ENCODE measurements at regions not wholly inside any gene's neighbourhood (a gene's known extent, or its start where the extent isn't known, plus 50 kb on each side); places are given as distances from the start of the nearest gene placed in this dataset.

DNA sequence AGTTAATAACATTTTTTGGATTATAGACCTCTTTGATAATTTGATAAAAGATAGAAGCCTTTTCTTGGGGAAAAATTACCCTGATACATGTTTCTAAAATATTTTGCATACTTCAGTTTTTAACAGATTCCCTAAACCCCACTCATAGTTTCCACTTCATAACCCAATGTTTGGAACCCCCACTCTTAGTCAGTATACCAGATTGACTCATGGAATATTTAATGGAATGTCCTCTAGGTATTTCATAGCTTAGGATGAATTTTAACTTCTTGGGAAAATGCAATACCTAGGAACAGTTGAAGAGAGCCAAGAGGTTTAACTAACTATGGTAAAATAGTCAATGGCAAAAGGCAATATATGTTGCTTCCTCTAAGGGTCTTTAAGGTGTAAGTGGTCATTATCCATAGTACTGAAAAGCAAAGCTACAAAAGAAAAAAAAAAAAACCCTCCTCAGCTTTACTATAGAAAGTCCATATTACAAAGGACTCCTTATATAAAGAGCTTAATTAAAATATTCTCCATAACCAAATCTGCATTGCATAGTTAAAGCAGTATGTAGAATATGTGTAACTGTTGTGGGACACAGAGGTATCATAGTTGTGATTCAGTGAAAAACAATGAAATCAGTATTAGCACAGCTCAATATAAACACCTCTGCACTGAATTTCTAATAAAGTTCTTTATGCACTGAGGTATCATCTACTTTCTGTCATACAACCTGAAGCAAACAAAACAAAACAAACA lies 159.9 kb downstream of the PCDH7 start:
- no peak for DNase-seq

DNA sequence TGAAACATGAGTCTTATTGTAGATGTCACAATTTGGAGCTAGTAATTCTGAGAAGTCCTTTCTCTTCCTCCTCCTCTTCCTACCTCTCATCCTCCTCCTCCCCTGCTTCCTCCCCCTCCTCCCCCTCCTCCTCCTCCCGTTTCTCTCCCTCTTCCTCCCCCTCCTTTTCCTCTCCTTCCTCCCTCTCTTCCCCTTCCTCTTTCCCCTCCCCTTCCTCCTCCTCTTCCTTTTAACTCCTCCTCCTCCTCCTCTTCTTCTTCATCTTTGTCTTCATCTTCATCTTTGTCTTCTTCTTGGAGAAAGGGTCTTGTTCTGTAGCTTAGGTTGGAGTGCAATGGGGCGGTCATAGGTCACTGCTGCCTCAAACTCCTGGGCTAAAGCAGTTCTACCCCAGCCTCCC lies 161.8 kb downstream of the PCDH7 start:
- DNase-seq: no peak

DNA sequence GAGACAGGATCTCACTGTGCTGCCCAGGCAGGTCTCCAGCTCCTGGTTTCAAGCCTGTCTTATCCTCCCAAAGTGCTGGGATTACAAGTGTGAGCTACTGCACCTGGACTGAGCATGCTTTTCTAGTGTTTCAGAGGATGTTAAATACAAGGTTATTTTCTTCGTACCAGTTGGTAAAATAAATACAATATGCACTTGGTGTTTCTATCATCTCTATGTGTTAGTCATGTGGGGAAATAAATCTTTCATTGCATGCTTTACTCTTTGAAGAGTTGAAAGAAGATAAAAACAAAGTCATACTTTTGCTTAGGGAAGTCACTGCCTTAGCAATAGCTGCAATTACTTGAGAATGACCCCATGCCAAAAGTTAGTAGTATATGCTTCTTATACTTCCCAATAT lies 162.3 kb downstream of the PCDH7 start:
- no peak for DNase-seq

DNA sequence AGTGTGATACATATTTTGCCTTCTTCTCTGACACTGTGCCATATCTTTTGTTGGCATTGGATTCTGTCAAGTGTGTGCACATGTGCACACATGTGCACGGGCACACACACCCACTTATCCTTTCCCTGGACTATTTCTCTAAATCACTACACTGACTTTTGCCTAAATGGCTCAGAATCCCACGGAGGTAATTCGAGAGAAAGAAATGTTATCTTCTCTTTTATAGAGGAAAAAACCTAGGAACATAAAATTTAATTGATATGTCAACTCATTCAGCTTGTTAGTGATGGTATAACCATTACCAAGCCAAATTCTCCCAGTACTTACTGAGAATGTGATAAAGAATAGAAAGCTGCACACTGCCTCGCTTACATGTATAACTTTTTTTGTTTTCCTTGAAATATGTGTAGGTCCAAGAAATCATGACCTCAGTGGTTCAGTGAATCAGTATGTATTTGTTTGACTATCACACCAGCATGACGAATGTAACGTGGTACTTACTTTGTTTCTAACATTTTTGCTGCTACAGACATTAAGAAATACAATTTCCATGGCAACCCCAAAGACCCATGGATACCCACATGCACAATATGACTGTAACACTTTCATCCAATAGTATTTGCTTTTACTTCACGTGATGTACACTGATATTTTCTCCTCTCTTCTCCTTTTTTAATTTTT lies 163.0 kb downstream of the PCDH7 start:
- no peak for DNase-seq

DNA sequence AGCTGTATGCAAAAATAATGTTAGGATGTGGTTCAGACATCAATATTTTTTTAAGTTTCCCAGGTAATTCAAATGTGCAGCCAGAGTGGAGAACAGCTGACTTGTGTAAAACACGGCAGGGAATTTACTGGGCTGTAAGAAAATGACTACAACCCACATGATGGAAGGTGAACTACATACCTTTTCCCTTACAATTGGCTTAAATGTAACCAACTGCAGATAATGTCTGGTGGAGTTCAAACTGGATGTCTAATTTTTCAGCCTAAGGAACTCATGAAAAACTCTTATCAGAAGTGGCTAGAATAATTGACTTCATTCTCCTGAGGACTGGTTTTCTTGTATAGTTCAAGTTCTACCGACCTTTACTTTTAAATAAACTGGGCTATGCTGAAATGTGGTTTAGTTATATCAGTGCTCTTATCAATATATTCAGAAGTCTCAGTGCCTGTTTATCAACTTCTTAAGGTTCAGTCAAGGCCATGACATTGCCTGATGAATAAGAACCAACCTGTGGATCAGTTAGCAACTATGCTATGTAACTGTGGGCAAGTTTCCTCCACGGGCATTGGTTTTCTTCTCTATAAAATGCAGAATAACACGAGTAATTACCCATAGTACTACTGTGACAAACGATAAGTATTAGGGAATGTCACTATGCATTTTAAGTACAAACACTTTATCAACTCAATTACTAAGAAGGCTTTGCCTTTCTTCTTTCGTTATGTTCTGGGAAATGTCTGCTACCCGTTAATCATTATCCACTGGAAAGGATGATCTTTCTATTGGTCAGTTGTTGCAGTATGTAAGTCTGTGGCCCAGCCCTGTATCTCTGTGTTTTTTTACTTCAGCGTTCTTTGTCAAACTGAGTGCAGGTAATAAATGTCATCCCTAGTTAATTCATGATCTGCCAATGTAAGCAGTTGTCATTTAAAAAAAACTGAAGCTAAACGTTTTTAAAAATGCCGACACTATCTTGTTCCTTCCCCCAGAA lies 181.6 kb downstream of the PCDH7 start:
- DNase-seq: no peak

DNA sequence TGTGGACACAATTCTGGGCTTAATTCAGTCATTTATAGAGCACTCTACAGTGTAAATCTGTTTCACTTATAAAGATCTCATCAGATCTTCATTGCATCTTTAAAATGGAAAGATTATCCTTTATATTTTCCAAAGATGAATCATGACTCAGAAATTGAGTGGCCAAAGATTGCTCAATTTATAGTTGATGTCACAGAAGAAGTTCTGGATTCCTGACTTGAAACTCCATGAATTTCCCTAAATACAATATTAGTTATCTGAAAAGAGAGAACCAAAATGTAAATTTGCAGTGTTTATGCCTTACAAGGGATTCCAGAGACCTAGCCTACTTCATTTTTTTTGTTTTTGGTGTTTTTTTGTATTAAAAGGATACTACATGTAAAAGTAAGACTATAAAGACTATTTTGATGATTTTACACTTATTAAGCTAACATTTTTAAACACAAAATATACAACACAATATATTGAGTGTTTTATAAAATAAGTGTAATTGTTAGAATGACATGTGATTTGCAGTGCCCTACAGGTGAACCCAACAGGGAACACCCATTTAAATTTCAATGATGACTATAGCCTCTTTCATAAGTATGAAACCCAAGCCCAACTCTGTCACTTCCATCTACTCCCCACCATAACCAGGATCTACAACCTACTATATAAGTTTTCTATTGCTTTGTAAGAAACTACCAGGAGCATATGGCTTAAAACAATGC lies 183.5 kb downstream of the PCDH7 start:
- DNase-seq: no peak

DNA sequence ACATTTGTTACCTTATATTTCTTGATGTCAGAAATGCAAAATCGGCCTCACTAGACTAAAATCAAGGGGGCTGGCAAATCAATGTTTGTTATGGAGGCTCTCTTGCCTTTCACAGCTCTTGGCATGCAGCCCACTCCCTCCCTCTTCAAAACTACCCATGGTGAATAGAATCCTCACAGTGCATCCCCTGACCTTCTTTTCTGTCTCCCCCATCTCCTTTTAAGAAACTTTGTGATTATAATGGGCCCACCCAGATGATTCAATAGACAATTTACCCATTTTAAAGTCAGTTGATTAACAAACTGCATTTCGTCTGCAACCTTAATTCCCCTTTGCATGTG lies 184.0 kb downstream of the PCDH7 start:
- DNase-seq: no peak

DNA sequence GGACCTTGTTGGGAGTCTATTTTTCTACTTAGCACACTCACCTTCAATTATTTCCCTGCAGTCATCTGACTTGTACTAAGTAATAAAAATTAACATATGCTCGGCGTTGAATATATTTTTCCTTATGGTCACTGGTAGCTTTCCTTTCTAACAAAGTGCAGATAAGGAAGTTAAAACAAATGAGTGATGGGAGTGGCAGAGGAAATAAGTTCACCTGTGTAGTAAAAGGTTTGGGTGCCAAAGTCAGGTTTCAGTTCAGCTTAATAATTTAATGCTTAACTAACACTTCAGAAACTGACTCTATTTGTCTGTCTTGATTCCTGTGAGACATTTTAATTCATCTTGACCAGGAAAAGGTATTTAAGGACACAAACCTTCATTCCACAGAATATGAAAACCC lies 184.4 kb downstream of the PCDH7 start:
- no peak for DNase-seq

DNA sequence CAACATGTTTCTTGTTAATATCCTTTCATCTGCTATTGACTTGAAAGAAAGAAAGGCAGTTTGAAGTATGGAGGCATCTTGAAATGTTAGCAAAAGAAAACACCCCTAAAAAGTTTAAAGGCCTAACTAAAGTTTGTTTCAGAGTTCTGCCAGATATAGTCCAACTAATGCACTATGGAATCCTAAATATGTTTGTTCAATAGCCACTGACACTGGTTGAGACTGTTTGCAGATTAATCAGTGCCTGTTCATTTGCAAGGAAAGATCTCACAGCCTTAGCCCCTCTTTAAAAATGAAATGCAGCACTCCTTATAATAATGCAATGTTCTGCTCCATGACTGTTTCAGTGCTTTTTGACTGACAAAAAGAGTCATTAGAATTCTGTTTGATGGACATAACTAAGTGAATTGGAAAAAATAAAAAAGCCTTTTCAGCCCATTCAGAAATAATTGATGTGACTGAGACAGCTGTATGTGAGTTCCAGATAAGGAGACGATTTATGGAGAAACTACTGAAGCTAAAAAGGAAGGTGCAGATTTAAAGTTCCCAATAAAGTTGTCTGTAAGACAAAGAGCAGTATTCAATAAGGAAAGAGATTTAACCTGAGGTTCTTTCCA lies 192.0 kb downstream of the PCDH7 start:
- no peak for DNase-seq

DNA sequence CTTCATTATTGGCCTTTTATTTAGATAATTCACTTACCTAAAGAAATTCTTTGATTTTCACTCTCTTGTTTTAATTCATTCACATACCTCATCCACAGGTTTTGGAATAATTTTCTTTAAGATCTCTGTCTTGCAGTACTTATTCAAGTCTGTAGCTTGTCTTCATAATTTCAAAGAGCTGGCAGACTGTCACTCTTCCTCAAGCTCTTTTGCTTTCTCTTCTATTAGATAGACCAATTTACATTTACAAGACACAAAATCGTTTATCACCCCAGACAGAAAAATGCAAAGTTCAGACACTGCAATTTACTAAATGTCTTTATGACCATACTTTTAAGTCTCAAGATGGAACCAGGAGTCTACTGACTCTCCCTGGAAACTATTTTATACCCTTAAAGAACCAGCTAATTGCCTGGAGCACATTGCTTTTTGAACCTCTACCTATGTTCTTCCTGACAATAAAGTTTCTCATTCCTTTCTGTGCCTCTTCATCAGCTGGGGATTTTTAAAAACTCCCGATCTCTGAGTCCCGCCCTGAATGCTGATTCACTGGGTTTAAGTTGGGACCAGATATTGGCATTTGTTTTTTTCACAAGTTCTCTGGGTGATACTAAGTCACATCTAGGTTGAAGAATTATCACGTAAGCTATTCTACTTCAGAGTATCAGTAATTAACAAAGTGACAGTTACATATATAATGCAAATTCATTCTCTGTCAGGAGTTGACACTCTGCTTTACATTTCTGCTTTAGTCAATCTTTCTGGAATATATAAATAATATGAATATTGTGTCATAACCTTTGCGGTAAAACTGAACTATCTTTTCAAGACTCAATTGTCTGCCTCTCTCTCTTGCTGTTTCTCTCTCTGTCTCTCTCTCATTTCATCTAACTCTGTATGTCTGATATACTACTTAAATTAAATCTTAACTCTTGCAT lies 196.4 kb downstream of the PCDH7 start:
- DNase-seq: no peak

DNA sequence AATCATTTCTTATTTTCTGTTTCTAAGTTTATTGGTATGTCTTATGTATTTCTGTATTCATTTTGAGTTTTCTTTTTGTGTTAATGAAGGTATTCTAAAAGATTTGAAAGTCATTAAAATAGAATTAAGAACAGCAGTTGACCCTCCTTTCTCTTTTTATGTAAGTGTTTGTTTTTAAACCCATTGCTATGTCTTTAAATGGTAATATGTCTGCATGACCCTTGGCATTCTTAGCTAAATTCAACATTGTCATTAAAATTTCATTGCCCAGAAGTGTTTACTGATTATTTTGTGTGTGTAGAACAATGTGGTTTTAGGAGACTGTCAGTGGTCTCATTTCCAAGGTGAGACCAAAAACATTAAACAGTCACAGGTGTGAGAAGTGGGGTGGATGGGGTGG lies 197.8 kb downstream of the PCDH7 start:
- no peak for DNase-seq

DNA sequence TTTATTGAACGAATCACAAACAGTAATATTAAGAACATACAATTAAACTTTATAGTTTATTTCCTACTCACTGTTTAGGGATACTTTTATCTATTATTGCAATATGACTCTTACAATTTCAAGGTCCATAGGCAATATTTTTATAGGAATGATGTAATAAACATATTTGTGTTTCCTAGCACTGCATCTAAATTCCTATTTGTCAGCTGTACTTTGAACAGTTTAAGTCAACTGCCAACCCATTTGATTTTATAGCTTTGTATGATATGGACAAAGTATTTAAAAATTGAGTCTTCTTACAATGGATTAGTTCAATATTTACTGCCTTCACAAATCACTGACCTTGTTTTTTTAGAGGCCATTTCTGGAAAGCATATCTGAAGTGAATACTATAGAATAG lies 199.3 kb downstream of the PCDH7 start:
- DNase-seq: no peak

DNA sequence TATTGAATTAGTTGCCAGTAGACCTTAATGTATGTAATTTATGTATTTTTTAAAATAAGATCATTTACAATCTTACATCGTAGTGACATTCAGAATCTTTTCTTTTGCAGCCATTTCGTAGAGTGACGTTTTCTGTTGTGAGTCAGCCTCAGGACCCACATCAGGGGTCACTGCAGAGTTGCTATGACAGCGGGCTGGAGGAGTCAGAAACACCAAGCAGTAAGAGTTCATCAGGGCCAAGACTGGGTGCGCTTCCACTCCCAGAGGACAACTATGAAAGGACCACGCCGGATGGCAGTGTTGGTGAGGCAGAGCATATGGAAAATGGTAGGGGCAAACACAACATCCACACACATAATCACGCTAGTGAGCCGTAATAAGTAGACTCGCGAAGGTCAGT lies 199.9 kb downstream of the PCDH7 start:
- DNase-seq: no peak

DNA sequence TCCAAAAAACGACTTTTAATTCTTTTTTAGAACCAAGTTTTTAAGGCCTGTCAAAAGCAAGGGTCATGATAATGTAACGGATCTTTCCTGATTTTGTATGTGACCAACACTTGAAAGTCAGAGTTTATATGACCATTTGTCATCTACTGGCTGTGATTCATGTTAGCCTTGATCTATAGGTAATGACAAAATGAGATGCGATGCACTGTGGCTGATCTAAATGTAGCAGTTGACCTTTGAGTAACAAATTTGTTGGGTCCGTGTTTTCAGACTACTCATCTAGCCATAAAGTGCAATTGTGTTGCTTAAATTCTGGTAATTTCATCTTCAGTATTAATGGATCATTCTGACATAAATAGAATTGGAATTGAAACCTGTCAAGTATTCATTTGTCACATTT lies 202.5 kb downstream of the PCDH7 start:
- no peak for DNase-seq

DNA sequence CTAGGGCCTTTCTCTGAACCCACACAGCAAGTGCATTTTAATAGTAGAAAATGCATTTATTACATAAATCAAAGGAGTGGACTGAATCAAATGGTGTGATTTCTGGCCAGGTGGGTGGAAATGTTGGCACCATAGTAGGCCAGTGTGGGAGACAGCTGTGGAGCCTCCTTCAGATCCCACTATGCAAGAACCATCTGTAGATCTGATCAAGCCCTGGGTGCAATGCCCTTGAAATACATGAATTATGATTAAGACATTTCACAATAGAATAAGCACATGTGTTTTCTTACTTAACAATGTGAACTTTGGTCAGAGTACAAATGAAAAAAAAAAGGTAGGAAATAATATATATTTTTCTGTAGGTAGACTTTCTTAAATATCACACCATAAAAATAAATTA lies 204.3 kb downstream of the PCDH7 start:
- no peak for DNase-seq

DNA sequence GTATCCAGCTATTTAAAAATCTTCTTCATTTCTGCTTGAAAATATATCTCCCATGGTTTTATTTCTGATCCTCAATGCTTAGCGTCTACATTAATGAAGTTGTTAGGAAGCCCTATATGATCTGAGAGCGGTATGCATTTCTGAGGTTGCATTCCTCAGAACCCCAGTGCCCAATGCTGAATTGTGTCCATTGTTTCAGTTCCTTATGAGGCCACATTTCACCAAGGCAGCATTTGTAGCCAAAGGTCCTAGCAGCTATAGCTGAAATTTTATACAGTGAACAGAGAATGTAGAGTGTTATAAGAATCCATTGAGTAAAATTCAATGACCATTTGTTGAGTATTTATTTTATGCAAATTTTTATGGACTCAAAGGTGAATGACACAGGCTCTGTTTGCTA lies 209.5 kb downstream of the PCDH7 start:
- no peak for DNase-seq

DNA sequence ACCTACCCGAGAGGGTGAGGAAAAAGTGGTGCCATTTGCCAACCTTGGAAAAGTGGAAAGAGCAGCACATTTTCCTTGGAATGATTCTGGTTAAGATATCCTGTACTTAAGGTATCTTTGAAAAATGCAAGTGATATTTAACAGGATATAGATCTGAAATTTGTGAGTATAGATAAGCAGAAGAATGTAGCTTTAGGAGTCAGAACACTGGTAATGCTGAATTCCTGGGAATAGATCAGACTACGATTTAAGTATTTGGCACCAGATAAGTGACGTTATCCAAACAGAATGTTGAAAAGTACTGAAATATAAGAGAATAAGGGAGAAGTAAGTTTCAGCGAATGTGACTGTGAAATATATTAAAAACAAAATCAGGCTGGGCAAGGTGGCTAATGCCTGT lies 210.1 kb downstream of the PCDH7 start:
- no peak for DNase-seq

DNA sequence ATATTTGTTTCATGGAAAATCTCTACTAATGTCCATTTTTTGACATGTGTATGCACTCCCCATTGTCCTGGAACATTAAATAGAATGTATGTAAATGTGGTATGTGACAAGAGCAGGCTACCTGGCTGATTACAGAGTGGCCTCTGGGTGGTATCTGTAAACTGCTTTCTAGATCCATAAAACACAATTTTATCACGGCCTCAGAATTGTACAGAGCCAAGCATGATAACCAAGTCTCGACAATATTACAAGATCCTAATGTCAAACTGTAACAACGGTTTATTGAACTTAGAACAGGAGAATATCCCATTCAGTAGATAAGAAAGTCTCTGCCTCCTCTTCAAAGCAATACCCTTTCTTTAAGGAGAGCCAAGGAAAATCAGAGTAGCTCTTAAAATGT lies 212.4 kb downstream of the PCDH7 start:
- no peak for DNase-seq

DNA sequence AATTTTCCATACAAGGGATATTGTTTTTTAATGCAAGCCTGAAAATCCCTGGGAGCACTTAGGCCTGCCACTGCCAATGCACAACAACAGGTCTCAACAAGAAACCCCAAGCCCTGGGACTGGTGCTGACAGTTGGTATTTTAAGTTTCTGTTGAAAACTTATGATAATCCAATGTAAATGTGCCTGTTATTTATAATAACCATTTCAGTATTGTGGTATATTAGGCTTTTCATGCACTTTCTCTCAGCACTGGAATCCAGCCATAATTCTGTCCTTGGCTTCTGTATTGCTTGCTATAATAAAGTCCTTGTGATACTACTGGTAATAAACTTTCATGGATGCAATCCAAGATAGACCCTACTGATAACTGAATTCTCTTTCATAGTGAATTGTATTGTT lies 218.9 kb downstream of the PCDH7 start:
- DNase-seq: no peak

DNA sequence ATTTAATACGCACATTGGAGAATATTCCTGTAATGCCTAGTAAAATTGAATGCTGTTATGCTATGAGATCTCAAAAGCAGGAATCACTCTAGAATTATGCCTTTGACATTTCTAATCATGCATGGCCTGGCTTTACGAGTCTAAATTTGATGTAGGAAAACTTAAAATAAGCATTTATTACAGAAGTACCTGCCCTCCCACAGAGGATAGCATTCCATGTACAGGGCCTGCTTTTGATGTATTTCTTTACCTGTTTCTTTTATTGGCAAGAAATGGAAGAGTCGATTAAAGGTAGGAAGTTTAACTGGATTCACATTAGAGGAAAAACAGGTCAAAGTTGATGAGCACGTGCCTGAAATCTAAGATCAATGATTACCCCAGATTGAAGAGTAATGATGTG lies 219.5 kb downstream of the PCDH7 start:
- DNase-seq: no peak

DNA sequence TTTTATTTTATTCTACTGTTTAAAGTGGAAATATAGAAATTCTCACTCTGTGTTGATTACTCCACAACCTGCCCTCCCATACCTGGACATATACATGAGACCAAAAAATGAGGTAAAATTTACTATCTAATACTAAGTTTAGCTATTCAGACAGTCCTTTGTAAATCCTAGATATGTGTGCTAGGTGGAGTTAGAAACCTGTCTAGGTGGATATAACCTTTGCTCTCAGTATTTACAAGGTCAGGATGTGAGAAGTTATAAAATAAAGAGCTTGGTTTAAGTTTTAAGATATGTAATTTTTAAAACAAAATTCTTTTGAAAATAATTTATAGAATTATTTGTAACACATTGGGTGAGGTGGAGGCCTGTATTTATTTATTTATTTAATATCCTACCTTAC lies 221.5 kb downstream of the PCDH7 start:
- no peak for DNase-seq

DNA sequence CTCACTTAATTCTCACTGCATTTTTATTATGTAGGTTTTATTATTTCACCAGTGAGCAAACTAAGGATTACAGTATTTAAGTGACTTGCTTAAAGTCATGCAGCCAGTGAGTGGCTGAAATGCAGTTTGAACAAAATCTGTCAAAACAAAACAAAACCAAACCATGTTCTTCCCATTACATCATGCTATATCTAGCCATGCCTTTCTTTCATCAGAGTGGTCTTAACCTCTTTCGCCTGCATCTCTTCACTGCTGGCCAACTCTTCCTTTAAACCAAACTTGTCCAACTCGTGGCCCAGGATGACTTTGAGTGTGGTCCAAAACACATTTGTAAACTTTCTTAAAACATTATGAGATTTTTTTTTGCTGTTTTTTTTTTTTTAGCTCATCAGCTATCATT lies 223.2 kb downstream of the PCDH7 start:
- DNase-seq: no peak
